C4-2B (cell line): ENCODE measurements at regions not wholly inside any gene's neighbourhood (a gene's known extent, or its start where the extent isn't known, plus 50 kb on each side); places are given as distances from the start of the nearest gene placed in this dataset.

Experiments
- ZFX ChIP-seq: fragments of 450-650 bp; IDR thresholded peaks from 2 replicates; pipeline ENCODE4 v1.6.1; 2017
- TF ChIP-seq, protein P1 (sequence below): fragments of 450-650 bp; conservative IDR thresholded peaks from 2 replicates; pipeline ENCODE4 v1.5.1; 2017; ENCODE audit warnings: mild to moderate bottlenecking

GRCh38 chr6:66900133-66901083 lies 1193.4 kb upstream of the EYS start:
- TF ChIP-seq, protein P1, sequence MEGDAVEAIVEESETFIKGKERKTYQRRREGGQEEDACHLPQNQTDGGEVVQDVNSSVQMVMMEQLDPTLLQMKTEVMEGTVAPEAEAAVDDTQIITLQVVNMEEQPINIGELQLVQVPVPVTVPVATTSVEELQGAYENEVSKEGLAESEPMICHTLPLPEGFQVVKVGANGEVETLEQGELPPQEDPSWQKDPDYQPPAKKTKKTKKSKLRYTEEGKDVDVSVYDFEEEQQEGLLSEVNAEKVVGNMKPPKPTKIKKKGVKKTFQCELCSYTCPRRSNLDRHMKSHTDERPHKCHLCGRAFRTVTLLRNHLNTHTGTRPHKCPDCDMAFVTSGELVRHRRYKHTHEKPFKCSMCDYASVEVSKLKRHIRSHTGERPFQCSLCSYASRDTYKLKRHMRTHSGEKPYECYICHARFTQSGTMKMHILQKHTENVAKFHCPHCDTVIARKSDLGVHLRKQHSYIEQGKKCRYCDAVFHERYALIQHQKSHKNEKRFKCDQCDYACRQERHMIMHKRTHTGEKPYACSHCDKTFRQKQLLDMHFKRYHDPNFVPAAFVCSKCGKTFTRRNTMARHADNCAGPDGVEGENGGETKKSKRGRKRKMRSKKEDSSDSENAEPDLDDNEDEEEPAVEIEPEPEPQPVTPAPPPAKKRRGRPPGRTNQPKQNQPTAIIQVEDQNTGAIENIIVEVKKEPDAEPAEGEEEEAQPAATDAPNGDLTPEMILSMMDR: no peak
- no peak for TF ChIP-seq ZFX
